Testis (tissue), 2 donors: ENCODE measurements at regions not wholly inside any gene's neighbourhood (a gene's known extent, or its start where the extent isn't known, plus 50 kb on each side); places are given as distances from the start of the nearest gene placed in this dataset.

ENCODE experiments used
- CTCF ChIP-seq, 3 experiments: fragments of 450-650 bp in 2 of 3; fragments of 200-600 bp in 1 of 3; sonication (generic) in 1 of 3; IDR thresholded peaks; one replicate each; pipeline ENCODE4 v1.5.1; 2016 to 2019; ENCODE audit warnings: antibody characterized with exemption in 3 of 3, mild to moderate bottlenecking in 2 of 3, moderate library complexity in 1 of 3
- POLR2A ChIP-seq: fragments of 450-650 bp; IDR thresholded peaks from one replicate; pipeline ENCODE4 v1.6.1; 2017; ENCODE audit warnings: antibody characterized with exemption, mild to moderate bottlenecking, moderate library complexity

- TF ChIP-seq CTCF (IDR thresholded peaks at IDR 0.05) (no peak), POLR2A (no peak)
These were observed 74.3 kb upstream of the CPM start for GRCh38 chr12:69007101-69007854.
